ENCODE measurements at regions not wholly inside any gene's neighbourhood (a gene's known extent, or its start where the extent isn't known, plus 50 kb on each side); places are given as distances from the start of the nearest gene placed in this dataset.

DNA sequence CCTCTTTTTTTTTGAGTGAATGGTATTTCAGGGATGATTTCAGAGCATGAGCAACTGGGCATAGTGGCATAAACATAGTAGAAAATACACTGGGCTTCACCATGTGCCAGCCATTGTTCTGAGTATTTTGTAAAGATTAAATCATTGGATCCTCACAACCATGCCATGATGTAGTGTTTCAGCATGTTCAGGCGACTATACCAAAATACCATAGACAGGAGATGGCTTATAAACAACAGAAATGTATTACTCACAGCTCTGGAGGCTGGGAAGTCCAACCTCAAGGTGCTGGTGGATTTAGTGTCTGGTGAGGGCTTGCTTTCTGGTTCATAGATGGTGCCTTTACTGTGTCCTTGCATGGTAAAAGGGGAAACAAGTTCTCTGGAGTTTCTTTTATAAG lies 101.5 kb upstream of the KL start:
- DNase-seq: no peak

DNA sequence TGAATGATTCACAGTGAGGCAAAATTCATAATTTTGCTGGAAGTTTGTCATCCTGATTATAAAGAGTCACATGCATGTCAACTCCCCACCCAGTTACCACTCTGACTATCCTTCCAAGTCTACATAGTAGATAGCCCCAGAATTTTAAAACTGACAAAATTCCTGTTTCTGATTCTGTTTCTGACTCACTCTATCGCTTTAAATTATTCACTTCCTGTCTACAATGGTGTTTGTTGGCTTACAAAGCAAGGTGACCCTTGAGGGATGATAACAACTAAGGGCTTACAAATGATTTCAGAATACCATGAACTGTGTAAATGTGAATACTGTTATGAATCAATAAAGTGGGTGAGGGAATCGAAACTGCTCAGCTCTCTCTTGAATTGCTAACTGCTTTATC lies 98.7 kb upstream of the KL start:
- DNase-seq: no peak

DNA sequence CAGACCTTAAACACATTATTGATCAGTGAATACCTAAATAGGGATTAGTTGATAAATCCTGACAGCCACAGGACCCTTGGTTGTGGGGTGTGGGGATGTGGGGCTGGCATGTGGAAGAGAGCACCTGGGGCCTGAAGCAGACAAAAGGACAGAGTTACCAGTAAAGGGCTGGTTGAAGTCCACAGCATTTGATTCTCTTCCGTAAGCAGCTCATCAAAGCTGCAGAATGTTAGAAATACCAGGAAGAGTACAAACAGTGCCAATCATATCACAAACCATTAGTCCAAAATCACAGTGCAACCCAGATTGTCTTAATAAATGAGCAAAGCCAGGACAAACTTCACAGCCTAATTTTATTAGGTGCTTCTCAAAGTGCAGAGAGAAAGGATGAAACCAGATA lies 92.5 kb upstream of the KL start:
- DNase-seq: no peak

DNA sequence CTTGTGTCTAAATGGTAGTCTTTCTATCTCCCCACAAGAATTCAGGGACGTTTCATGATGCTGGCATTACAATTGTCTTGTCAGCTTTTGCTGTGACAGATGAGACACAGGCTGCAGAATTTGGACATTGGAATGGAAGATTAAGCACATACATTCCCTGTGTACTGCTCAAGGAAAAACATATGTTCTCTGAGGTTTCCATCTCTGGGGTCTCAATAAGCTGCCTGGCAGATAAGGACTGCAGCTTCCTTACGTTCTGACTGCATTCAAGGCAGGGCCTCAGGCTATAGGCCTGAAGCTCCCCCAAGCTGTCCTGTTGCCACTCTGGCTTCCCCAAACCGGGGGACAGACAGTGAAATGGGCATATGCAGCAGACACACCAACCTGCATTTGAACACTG lies 91.3 kb upstream of the KL start:
- no peak for DNase-seq

DNA sequence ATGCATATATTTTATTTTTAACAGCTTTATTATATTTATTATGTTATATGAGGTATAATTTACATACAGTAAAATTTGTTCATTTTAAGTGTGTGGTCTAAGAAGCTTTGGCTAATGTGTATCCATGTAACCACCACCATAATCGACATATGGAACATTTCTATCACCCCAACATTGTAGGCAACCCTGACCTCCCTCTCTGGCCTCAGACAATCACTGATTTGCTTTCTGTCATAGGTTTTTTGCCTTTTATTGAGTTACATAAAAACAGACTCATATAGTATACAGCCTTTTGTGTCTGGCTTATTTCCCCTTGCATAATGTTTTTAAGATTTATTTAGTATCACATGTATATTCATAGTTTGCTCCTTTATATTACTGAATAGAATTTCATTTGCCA lies 90.7 kb upstream of the KL start:
- DNase-seq: no peak

DNA sequence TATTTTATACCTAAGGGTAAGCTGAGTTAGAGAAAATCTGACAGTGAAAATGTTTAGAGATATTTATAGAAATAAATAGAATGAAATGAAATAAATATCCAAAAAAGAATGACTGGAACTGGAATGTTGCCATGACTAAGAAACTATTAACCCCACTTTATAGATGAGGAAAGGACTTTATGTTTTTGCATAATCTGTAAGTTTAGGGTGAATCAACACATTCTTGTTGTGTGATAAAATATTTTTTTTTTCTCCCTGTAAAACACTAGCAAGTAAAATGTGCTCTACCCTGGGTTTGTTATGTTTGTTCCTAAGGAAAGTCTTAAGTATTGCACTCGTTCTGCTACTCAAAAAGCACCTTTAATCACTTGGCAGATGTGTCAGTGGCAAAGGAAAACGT lies 83.8 kb upstream of the KL start:
- no peak for DNase-seq

DNA sequence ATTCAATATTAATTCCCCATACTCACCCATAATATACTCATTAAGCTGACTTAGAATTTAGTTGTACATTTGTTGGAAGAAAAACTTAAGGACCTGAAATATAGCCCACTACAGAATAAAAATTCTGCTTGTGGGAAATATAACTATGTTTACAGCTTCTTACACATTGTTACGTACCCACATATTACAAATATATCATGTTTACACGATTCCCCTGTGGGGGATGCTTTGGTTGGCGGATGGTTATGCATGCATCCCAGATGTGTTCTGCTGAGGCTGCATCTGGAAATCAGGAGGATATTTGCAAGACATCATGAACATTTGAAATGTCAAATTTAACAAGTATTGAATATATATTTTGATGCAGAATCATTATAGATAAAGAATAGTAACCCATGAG lies 79.5 kb upstream of the KL start:
- no peak for DNase-seq

DNA sequence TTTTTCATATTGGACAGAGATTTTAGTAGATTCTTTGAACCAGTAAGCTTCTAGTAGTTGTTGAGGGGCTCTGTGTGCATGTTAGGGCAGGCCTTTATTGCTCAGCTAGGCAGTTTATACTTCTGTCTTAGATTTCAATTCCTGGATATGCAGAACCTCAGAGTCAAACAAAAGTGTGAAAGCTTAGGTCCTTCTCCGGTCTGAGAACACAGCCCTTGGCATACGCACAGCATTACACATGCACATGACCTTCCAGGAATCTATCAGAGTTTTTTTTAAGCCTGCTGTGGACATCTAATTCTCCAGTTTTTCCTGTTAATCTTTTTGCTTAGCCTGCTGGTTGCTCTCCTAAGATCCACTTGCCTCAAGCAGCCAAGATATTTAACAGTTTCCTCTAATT lies 77.9 kb upstream of the KL start:
- no peak for DNase-seq

DNA sequence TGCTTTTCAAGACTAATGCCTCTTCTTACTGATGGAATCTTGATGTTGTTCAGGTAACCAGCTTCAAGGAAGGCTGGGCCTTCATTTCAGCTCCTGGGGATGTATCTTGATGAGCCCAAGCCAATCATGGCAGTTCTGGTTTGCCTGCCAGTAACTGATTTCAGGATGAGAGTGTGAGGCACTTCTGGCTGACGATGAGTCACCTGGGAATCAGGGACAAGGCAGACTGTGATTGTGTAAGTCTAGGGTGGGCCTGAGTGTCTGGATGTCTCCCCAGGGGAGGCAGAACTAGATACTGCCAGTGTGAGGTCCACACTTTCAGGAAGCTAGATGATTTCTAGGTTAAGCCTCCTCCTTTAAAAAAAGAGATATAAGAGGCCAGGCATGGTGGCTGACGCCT lies 77.3 kb upstream of the KL start:
- no peak for DNase-seq

DNA sequence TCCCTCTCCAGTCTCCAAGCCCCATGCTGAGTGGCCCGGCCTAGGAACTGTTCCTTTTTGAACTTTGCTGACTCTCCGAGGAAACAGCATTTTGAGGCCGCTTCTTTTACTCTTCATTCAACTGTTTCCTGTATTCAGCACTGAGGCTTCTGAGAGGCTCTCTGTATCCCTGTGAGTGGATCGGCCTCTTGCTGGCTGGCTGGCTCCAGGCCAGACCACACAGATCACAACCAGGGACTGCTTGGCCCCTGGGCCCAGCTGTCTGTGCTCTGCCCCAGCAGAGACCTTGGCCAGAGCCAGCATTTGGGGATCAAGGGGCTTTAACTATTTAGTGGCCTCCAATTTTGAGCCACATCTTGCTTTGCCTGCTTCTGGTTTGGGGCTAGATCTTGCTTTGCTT lies 75.6 kb upstream of the KL start:
- DNase-seq: no peak

DNA sequence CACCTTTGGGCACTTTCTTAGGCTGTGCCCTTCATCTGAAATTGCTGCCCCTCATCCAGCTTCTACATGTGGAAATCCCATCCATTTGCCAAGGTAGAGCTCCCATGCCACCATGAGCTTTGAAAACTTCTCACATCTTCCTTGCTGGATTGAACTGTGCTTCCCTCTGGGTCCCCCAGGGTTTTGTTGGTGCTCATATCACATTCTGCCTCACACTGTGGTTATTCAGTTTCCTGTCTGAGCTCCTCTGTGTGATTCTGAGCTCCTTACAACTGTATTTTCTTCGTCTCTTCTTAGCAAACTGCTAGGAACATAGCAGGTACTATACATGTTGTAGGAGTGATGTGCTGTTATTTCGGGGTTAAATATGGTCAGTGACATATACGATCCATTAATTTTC lies 74.9 kb upstream of the KL start:
- DNase-seq: no peak

DNA sequence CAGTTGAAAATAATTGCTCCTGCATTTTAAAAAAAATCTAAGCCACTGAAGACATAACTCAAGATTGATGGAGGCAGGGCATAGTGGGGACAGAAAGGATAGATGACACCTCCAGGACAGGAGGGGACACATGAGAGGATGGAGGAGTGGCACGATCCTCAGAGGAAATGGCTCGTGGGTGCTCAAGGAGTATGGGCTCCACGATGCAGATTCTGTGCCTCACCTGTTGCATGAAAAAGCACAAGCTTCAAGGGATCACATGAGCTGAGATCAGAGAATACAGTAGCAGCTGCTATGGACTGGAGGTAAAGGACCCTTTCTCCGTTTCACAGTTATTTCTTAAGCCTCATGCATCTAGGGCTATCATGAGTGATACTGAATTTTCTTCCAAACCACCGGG lies 69.7 kb upstream of the KL start:
- no peak for DNase-seq

DNA sequence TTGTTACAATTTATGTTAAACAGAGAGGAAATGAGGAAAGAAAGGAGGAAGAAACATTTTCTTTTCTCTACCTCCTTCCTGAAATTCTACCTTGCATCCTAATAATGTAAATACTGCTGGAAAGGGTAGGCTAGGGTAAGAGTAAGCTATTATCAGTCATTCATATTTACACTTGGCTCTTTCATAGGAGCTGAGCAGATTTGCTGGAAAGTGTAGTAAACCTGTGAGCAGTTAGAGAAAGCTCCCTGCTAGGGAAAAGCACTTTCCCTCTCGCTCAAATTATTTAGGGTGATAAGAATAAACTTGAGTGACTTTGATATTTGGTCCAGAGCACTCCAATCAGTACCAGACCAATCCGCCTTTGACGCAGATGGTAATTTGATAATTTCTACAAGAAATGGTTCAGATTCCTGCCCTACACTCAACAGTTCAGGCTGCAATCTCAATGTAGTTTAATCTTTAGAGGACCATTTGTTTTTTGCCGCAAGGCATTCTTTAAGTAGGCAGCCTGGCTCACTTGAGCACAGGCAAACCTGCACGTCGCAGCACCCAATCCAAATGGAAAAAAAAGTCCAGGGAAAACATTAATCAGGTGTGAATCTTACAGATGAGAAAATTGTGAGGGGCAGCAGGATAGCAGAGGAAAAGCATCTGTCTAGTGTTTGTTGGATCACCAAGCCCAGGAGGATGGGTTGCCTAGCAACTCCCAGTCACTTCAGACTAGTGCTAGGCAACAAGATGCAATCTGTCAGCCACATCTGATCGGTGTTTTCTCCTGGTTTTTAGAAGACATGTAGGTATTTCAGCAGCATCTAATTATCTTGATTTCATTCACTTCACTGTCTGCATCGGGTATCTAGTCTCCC lies 68.6 kb upstream of the KL start:
- no peak for DNase-seq

DNA sequence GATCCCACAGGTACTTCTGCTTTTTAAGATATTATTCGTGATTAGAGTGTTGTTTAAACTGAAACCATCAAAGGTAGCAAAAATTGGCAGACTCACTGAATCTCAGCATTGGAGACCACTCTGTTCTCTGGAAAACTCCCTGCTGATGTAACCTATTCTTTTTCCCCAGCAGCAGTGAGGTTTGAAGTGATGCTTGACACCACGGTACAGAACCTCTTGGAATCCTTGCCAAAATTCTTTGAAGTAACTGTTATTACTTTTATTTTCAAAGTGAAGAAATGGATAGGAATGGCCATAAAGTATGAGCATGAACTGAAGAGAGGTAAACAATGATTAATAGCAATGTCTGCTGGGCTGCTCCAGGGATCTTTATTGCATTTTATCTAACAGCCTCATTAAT lies 66.4 kb upstream of the KL start:
- no peak for DNase-seq

DNA sequence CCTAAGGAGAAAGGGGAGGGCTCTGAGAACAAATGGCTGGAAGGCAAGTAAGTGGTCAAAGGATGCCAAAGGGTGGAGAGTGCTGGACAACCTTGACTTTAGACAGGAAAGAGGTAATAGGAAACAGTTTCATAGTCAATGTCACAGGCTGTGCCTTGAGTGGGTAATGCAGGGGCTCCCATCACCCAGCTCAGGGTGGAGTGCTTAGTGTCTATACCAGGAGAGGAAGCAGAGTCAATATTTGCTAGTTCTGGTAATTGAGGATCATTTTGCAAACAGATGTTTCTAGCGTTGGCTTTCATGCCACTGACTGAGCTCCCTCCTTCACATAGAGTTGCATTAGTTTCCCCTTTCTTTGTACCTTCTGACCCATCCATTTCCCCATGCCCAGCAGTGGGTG lies 64.6 kb upstream of the KL start:
- DNase-seq: no peak

DNA sequence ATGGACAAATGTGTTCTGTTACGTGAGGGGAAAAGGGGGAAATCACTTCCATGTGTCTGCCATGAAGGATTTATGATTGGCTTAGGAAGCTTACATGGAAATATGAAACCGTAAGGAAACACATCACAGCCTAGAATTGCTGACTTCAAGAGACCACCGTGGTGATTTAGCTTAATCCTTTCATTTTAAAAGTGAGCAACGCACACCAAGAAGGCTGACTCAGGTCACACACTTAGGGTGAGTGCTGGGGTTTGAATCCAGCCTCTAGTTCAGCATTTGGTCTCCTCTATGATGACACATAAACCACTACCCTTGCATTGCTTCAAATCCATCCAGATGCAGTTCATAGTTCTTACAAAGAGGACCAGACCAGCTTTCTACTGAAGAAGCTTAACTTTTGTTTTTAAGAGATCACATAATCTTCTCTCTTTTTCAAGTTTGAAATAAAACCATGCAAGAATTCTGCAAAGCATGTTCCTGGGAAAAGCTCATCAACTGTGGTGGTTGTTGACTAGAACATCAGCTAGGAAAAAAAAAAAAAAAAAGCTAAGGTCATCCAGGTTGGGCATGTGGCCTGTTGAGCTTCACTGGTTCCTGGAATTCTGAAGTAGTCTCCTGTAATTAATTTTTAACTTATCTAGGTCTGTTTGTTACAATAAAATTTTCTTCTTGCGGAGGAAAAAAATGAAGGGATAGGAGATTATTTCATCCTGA lies 60.2 kb upstream of the KL start:
- no peak for DNase-seq

DNA sequence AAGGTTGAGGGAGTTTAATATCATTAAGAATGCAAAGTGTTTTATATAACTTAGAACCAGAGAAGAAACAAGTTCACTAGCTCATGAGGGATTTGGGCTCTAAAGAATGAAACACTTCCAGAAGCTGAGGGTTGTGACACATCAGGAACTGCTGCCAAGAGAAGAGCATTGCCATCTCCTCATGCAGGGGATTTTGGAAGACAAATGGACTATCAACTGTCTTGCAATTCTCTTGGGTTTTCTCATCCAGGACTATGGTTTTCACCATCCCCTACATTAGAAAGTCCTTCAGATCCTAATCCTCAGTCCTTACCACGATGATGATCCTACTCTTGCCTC lies 59.7 kb upstream of the KL start:
- DNase-seq: no peak

DNA sequence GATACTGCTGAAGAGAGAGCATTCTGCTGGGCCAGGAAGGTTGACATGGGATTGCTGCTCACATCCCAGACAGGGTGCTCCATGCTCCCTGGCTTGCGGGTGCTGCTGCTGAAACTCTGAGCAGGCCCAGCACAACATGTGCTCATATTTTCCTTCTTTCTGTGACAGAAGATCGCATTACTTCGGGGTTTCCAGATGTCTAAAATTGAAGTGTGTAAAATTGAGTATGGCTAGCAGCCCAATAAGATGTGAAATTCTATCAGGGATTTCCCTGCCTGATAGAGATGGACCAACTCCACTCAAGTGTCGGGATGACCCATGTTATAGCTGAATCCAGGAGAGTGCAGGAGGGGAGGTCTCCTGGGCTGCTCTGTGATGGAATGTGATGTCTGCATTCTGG lies 55.6 kb upstream of the KL start:
- DNase-seq: no peak

DNA sequence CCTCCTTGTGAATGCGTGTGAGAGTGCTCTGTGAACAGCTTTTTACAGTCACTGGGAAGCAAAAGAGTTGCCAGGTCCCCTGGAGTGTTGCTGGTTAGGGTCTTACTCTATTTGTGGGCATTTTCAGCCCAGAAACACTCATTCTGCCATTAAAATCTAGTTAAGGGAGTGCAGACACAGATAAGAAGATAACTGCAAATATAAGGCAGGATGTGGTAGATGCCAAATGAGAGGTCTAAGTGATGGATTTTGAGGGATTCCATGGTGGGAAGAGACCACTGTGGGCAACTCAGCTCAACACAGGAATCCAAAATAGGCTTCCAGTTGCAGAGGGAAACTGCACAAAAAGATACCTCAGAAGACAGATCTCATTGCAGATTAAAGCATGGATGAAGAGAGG lies 54.5 kb upstream of the KL start:
- no peak for DNase-seq

DNA sequence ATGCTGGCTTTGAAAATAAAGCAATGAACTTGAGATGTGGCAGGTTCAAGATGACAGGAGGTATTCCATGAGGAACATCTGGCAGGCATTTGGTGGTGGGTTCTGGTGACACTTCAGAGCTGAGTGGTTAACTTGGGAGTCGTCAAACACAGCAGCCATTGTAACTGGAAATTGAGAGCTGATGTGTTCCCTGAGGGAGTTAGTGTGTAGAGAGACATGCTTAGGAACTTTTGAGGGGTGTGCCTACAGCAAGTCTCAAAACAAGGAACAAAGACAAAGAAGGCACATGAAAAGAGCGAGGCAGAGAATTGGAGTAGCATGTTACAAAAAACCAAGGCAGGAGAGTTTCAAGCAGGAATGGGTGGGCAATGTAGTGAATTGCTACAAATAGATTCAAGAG lies 53.9 kb upstream of the KL start:
- no peak for DNase-seq

DNA sequence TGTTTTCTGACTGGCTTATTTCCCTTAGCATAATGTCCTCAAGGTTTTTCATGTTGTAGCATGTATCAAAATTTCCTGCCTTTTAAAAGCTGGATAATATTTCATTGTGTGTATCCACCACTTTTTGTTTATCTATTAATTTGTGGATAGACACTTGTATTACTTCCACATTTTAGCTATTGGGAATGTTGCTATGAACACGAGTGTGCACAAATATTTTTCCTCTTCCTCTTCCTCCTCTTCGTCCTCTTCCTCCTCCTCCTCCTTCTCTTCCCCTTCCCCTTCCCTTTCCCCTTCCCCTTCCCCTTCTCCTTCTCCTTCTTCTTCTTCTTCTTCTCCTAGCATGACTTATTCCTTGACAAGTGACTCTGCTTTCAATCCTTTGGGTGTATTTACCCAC lies 51.2 kb upstream of the KL start:
- no peak for DNase-seq

All from CD4-positive, alpha-beta T cell treated with Interleukin-17A for 1 hour (primary cell).